Endothelial cell of umbilical vein (primary cell): ENCODE measurements at regions not wholly inside any gene's neighbourhood (a gene's known extent, or its start where the extent isn't known, plus 50 kb on each side); places are given as distances from the start of the nearest gene placed in this dataset.

Experiments
- BruUV-seq: library from RNA; stranded (reverse); fragments of 400-500 nt; replicated peaks from 2 replicates; lab custom pipeline; 2021; lab: Mats Ljungman, UMichigan
- CTCF ChIA-PET: fragments of 300-600, 350-600 bp; sonication (Branson Sonifier 250); formaldehyde crosslinking; loops from one replicate; lab custom pipeline; 2021; ENCODE audit warnings: antibody characterized with exemption, inconsistent platforms; lab: Charles Lee
- POLR2A ChIA-PET: fragments of 300-600, 350-600 bp; sonication (Branson Sonifier 250); formaldehyde crosslinking; loops from one replicate; lab custom pipeline; 2021; ENCODE audit warnings: antibody characterized with exemption, inconsistent platforms; lab: Charles Lee
- DNase-seq: peaks from one replicate; pipeline ENCODE4 v3.0.0-alpha.2; 2011; ENCODE audit warnings: low read depth, low spot score
- FAIRE-seq: peaks from 2 replicates; lab custom pipeline; 2011; peaks lifted over from hg19 to GRCh38; lab: Jason Lieb, UNC
- H2AFZ ChIP-seq: 2 replicates; pipeline ENCODE4 v1.6.0; 2012; ENCODE audit warnings: low read depth, low read length, control low read depth, inconsistent platforms
- H3K27ac ChIP-seq: 2 replicates; pipeline ENCODE4 v1.5.1; 2011; ENCODE audit warnings: low read depth, mild to moderate bottlenecking, control low read depth, low read length, moderate library complexity; ENCODE audit not compliant: insufficient read depth
- H3K27me3 ChIP-seq, 2 experiments: 2 replicates each; pipeline versions ENCODE4 v1.6.0 to v1.6.1; 2011; ENCODE audit warnings: low read length in 2 of 2, mixed read lengths in 1 of 2; ENCODE audit not compliant: control insufficient read depth in 2 of 2, insufficient read depth in 2 of 2
- H3K36me3 ChIP-seq, 2 experiments: 2 replicates in 1 of 2; 3 replicates in 1 of 2; pipeline ENCODE4 v1.5.1; 2011; ENCODE audit warnings: low read length in 2 of 2, mild to moderate bottlenecking in 1 of 2, moderate library complexity in 1 of 2; ENCODE audit not compliant: control insufficient read depth in 2 of 2, insufficient read depth in 2 of 2; ENCODE audit errors: extremely low read depth in 1 of 2
- H3K4me1 ChIP-seq: 3 replicates; pipeline ENCODE4 v1.5.1; 2011; ENCODE audit warnings: mild to moderate bottlenecking, low read length; ENCODE audit not compliant: control insufficient read depth, insufficient read depth; ENCODE audit errors: extremely low read depth
- H3K4me2 ChIP-seq: 2 replicates; pipeline ENCODE4 v1.6.1; 2011; ENCODE audit warnings: low read length, control low read depth, mixed read lengths; ENCODE audit not compliant: insufficient read depth
- H3K4me3 ChIP-seq, 3 experiments: fragments of 200-600 bp in 1 of 3; sonication (generic), shearing (Covaris generic) in 1 of 3; replicated peaks in 1 of 3; 2 replicates each; pipeline ENCODE4 v1.5.1; 2011 to 2016; ENCODE audit warnings: control low read depth in 3 of 3, low read length in 3 of 3, mild to moderate bottlenecking in 2 of 3, inconsistent platforms in 1 of 3, low read depth in 1 of 3, moderate library complexity in 1 of 3; ENCODE audit not compliant: insufficient read depth in 1 of 3
- H3K79me2 ChIP-seq: 2 replicates; pipeline ENCODE4 v1.6.0; 2012; ENCODE audit warnings: low read length, inconsistent platforms; ENCODE audit not compliant: control insufficient read depth, insufficient read depth
- H3K9ac ChIP-seq: replicated peaks from 2 replicates; pipeline ENCODE3; 2011; ENCODE audit warnings: low read length, control low read depth; ENCODE audit not compliant: insufficient read depth; ENCODE audit errors: extremely low read depth
- H3K9me1 ChIP-seq: replicated peaks from 3 replicates; pipeline ENCODE4 v1.6.0; 2011; ENCODE audit warnings: mild to moderate bottlenecking, low read length; ENCODE audit not compliant: control insufficient read depth, insufficient read depth; ENCODE audit errors: extremely low read depth
- H3K9me3 ChIP-seq: replicated peaks from 2 replicates; pipeline ENCODE4 v1.5.1; 2012; ENCODE audit warnings: low read length, inconsistent platforms; ENCODE audit not compliant: control insufficient read depth, insufficient read depth
- H4K20me1 ChIP-seq: replicated peaks from 2 replicates; pipeline ENCODE3; 2011; ENCODE audit warnings: mild to moderate bottlenecking, low read length; ENCODE audit not compliant: control insufficient read depth, insufficient read depth; ENCODE audit errors: extremely low read depth
- CTCF ChIP-seq, 2 donors: IDR thresholded peaks; 1 replicate in 1 of 2; 2 replicates in 1 of 2; pipeline ENCODE4 v1.5.1; 2011; ENCODE audit warnings: low read length in 2 of 2, mild to moderate bottlenecking in 2 of 2, moderate library complexity in 2 of 2, control low read depth in 1 of 2, inconsistent platforms in 1 of 2, low read depth in 1 of 2; ENCODE audit not compliant: insufficient read depth in 1 of 2; ENCODE audit errors: extremely low read depth in 1 of 2
- EZH2 ChIP-seq: IDR thresholded peaks from 2 replicates; pipeline ENCODE4 v1.6.1; 2012; ENCODE audit warnings: borderline replicate concordance, low read depth, mild to moderate bottlenecking, moderate library complexity, low read length, inconsistent platforms; ENCODE audit not compliant: severe bottlenecking
- FOS ChIP-seq: IDR thresholded peaks from 2 replicates; pipeline ENCODE4 v1.6.1; 2011; ENCODE audit warnings: mild to moderate bottlenecking, low read length, moderate library complexity, borderline replicate concordance; ENCODE audit not compliant: insufficient read depth
- GATA2 ChIP-seq: IDR thresholded peaks from 2 replicates; pipeline ENCODE4 v1.7.0; 2011; ENCODE audit warnings: low read depth, mild to moderate bottlenecking, moderate library complexity, mixed read lengths, low read length; ENCODE audit not compliant: insufficient read length, insufficient read depth
- JUN ChIP-seq: IDR thresholded peaks from 2 replicates; pipeline ENCODE4 v1.6.1; 2011; ENCODE audit warnings: borderline replicate concordance, low read depth; ENCODE audit not compliant: insufficient read length, insufficient read depth
- MAX ChIP-seq: IDR thresholded peaks from 2 replicates; pipeline ENCODE4 v1.6.1; 2011; ENCODE audit not compliant: insufficient read depth, insufficient read length
- MYC ChIP-seq: IDR thresholded peaks from one replicate; pipeline ENCODE4 v1.6.1; 2011; ENCODE audit warnings: mild to moderate bottlenecking, low read depth, low read length
- POLR2A ChIP-seq: IDR thresholded peaks from 2 replicates; pipeline ENCODE4 v1.6.1; 2012; ENCODE audit warnings: low read depth, mild to moderate bottlenecking, control low read depth, low read length
- POLR2AphosphoS5 ChIP-seq: IDR thresholded peaks from 2 replicates; pipeline ENCODE4 v1.6.1; 2012; ENCODE audit warnings: low read depth, mild to moderate bottlenecking, control low read depth, low read length, moderate library complexity; ENCODE audit not compliant: insufficient read depth
- dilution Hi-C: fragments of 300-500 bp; cut with MboI; formaldehyde crosslinking; loops from one replicate; pipeline ENCODE4 v1.15.0; 2019; ENCODE audit warnings: low sequenced_read_pairs; ENCODE audit not compliant: extremely low pct_ligation_motif_present
- intact Hi-C: fragments of 100-400 bp; cut with micrococcal nuclease; formaldehyde crosslinking; loops from one replicate; pipeline ENCODE4 v1.10.0; 2022

DNA sequence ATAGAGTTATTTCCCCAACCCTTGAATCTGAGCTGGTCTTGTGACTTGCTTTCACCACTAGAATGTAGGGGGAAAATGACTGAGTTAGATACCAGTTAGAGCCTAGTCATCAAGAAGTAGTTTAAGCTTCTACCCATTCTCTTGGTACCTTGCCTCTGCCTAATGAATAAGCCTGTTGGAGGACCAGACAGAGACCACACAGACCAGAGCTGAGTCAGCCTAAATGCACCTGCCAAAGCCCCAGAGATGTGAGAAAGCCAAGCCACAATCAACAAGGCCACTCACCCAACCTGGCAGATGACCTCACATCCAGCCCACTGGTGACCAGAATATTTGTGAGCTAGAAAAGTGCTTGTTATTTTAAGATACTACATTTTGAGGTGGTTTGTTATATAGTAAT, 85.2 kb upstream of the DCLK2 start:
- no peak for TF ChIP-seq GATA2
- no peak for TF ChIP-seq MAX
- TF ChIP-seq MYC: no peak
- TF ChIP-seq POLR2AphosphoS5: no peak
- TF ChIP-seq EZH2: no peak
- TF ChIP-seq POLR2A: no peak
- no peak for TF ChIP-seq FOS
- TF ChIP-seq CTCF (IDR thresholded peaks at IDR 0.05; ENCODE audit: extremely low read depth in 1 of 2, insufficient read depth in 1 of 2, low read depth in 1 of 2, low read length in 2 of 2): no peak
- TF ChIP-seq JUN: no peak

More for the DNA sequence above, 85.2 kb upstream of the DCLK2 start:
- Histone ChIP-seq H3K79me2 (no peaks in the 10 kb centered on the region), H3K27me3 (no peaks in the 10 kb centered on the region), H2AFZ (no peak overlapping the region), H3K4me3 (no peak overlapping the region), H3K9me1 (no peaks in the 10 kb centered on the region), H3K9me3 (no peaks in the 10 kb centered on the region), H3K36me3 (no peaks in the 10 kb centered on the region), H3K4me1 (no peaks in the 10 kb centered on the region), H3K4me2 (no peak overlapping the region), H4K20me1 (no peaks in the 10 kb centered on the region), H3K27ac (no peak overlapping the region), H3K9ac (no peak overlapping the region)
- FAIRE-seq (no peak), DNase-seq (no peak)
- CTCF ChIA-PET: interaction anchor here (1.6 kb wide), 1 partner anchor 10 kb away, joined by 3 read pairs; no protein-coding TSS in a partner anchor
- dilution Hi-C loops: no loop called here
- BruUV-seq: no TSS peak
- intact Hi-C loops: no loop called here
- POLR2A ChIA-PET: no interaction called here
